Colon (tissue), 2 donors: ENCODE measurements at regions not wholly inside any gene's neighbourhood (a gene's known extent, or its start where the extent isn't known, plus 50 kb on each side); places are given as distances from the start of the nearest gene placed in this dataset.

ENCODE experiments used
- FAIRE-seq: peaks from 2 replicates; lab custom pipeline; 2012; peaks lifted over from hg19 to GRCh38; lab: Jason Lieb, UNC
- donor health status: control.
- donor health status: control.

GRCh38 chr19:31946491-31946890 lies 398.9 kb upstream of the ZNF507 start:
- no peak for FAIRE-seq

GRCh38 chr19:31947436-31948115 lies 397.8 kb upstream of the ZNF507 start:
- FAIRE-seq: no peak

GRCh38 chr19:31952693-31953092 lies 392.7 kb upstream of the ZNF507 start:
- no peak for FAIRE-seq

GRCh38 chr19:31955061-31955460 lies 390.3 kb upstream of the ZNF507 start:
- no peak for FAIRE-seq

GRCh38 chr19:31955884-31956283 lies 389.5 kb upstream of the ZNF507 start:
- FAIRE-seq: no peak

- FAIRE-seq: no peak
Measured at GRCh38 chr19:31956771-31957392, 388.5 kb upstream of the ZNF507 start.

- FAIRE-seq: no peak
Measured at GRCh38 chr19:31957711-31958110, 387.7 kb upstream of the ZNF507 start.

GRCh38 chr19:31959527-31960018 lies 385.8 kb upstream of the ZNF507 start:
- FAIRE-seq: no peak

GRCh38 chr19:31960474-31960873 lies 384.9 kb upstream of the ZNF507 start:
- no peak for FAIRE-seq

- FAIRE-seq: no peak
Measured at GRCh38 chr19:31961191-31961590, 384.2 kb upstream of the ZNF507 start.

- FAIRE-seq: no peak
Measured at GRCh38 chr19:31961667-31962066, 383.7 kb upstream of the ZNF507 start.

GRCh38 chr19:31962561-31962996 lies 382.8 kb upstream of the ZNF507 start:
- no peak for FAIRE-seq

- no peak for FAIRE-seq
Measured at GRCh38 chr19:31963746-31964145, 381.7 kb upstream of the ZNF507 start.

- no peak for FAIRE-seq
Measured at GRCh38 chr19:31969016-31969415, 376.4 kb upstream of the ZNF507 start.

- FAIRE-seq: no peak
Measured at GRCh38 chr19:31970027-31970461, 375.4 kb upstream of the ZNF507 start.

- no peak for FAIRE-seq
Measured at GRCh38 chr19:31974290-31974689, 371.1 kb upstream of the ZNF507 start.

GRCh38 chr19:31974941-31975340 lies 370.5 kb upstream of the ZNF507 start:
- FAIRE-seq: no peak

- FAIRE-seq: no peak
Measured at GRCh38 chr19:31975461-31975860, 369.9 kb upstream of the ZNF507 start.

- FAIRE-seq: no peak
Measured at GRCh38 chr19:31976775-31977536, 368.5 kb upstream of the ZNF507 start.

- no peak for FAIRE-seq
Measured at GRCh38 chr19:31979362-31979761, 366.0 kb upstream of the ZNF507 start.

- no peak for FAIRE-seq
Measured at GRCh38 chr19:31979949-31980670, 365.3 kb upstream of the ZNF507 start.

GRCh38 chr19:31980796-31981195 lies 364.6 kb upstream of the ZNF507 start:
- no peak for FAIRE-seq
